ENCODE measurements at regions not wholly inside any gene's neighbourhood (a gene's known extent, or its start where the extent isn't known, plus 50 kb on each side); places are given as distances from the start of the nearest gene placed in this dataset.

GRCh38 chr10:130463104-130463875, 327.1 kb downstream of the GLRX3 start:
- peak; percentile 23 for DNase-seq (ENCODE audit: low spot score)

GRCh38 chr10:130463876-130464364, 327.7 kb downstream of the GLRX3 start:
- DNase-seq (ENCODE audit: low spot score): peak; percentile 29

GRCh38 chr10:130464426-130464825, 328.2 kb downstream of the GLRX3 start:
- peak; percentile 12 for DNase-seq (ENCODE audit: low spot score)

- DNase-seq (ENCODE audit: low spot score): no peak
These were observed 330.2 kb downstream of the GLRX3 start for GRCh38 chr10:130466271-130466997.

GRCh38 chr10:130470286-130470685, 334.1 kb downstream of the GLRX3 start:
- peak; percentile 9 for DNase-seq (ENCODE audit: low spot score)

- peak; percentile 28 for DNase-seq (ENCODE audit: low spot score)
These were observed 334.8 kb downstream of the GLRX3 start for GRCh38 chr10:130470973-130471372.

- DNase-seq (ENCODE audit: low spot score): no peak
These were observed 335.3 kb downstream of the GLRX3 start for GRCh38 chr10:130471486-130471885.

- DNase-seq (ENCODE audit: low spot score): no peak
These were observed 336.0 kb downstream of the GLRX3 start for GRCh38 chr10:130472236-130472635.

- no peak for DNase-seq (ENCODE audit: low spot score)
These were observed 338.4 kb downstream of the GLRX3 start for GRCh38 chr10:130474591-130474990.

- no peak for DNase-seq (ENCODE audit: low spot score)
These were observed 341.2 kb downstream of the GLRX3 start for GRCh38 chr10:130477360-130477759.

GRCh38 chr10:130479146-130479545, 343.0 kb downstream of the GLRX3 start:
- DNase-seq (ENCODE audit: low spot score): no peak

GRCh38 chr10:130479926-130480325, 343.7 kb downstream of the GLRX3 start:
- no peak for DNase-seq (ENCODE audit: low spot score)

GRCh38 chr10:130480491-130480890, 344.3 kb downstream of the GLRX3 start:
- DNase-seq (ENCODE audit: low spot score): no peak

- DNase-seq (ENCODE audit: low spot score): no peak
These were observed 345.1 kb downstream of the GLRX3 start for GRCh38 chr10:130481076-130481930.

GRCh38 chr10:130481936-130482335, 345.7 kb downstream of the GLRX3 start:
- no peak for DNase-seq (ENCODE audit: low spot score)

- no peak for DNase-seq (ENCODE audit: low spot score)
These were observed 347.7 kb downstream of the GLRX3 start for GRCh38 chr10:130483691-130484467.

GRCh38 chr10:130484468-130485180, 348.4 kb downstream of the GLRX3 start:
- DNase-seq (ENCODE audit: low spot score): no peak

- no peak for DNase-seq (ENCODE audit: low spot score)
These were observed 349.2 kb downstream of the GLRX3 start for GRCh38 chr10:130485236-130485957.

- DNase-seq (ENCODE audit: low spot score): no peak
These were observed 350.0 kb downstream of the GLRX3 start for GRCh38 chr10:130485958-130486895.

All from ecto neural progenitor cell (in vitro differentiated cells).